Endothelial cell (in vitro differentiated cells): ENCODE measurements at regions not wholly inside any gene's neighbourhood (a gene's known extent, or its start where the extent isn't known, plus 50 kb on each side); places are given as distances from the start of the nearest gene placed in this dataset.

ENCODE experiments used
- DNase-seq: peaks from one replicate; pipeline ENCODE4 v3.0.0; 2021; ENCODE audit warnings: low spot score
- H3K27ac Mint-ChIP-seq: one replicate; pipeline ENCODE4 v1.8.0; 2021; ENCODE audit warnings: mixed read lengths, inconsistent platforms; ENCODE audit not compliant: unreplicated experiment
- H3K27me3 Mint-ChIP-seq: one replicate; pipeline ENCODE4 v1.8.0; 2021; ENCODE audit warnings: mild to moderate bottlenecking, moderate library complexity, mixed read lengths, inconsistent platforms; ENCODE audit not compliant: unreplicated experiment
- H3K36me3 Mint-ChIP-seq: one replicate; pipeline ENCODE4 v1.8.0; 2021; ENCODE audit warnings: mild to moderate bottlenecking, low read depth, mixed read lengths, inconsistent platforms; ENCODE audit not compliant: unreplicated experiment
- H3K4me1 Mint-ChIP-seq: one replicate; pipeline ENCODE4 v1.8.0; 2021; ENCODE audit warnings: mild to moderate bottlenecking, mixed read lengths, inconsistent platforms; ENCODE audit not compliant: unreplicated experiment
- H3K4me3 Mint-ChIP-seq: one replicate; pipeline ENCODE4 v1.8.0; 2021; ENCODE audit warnings: mild to moderate bottlenecking, mixed read lengths, inconsistent platforms; ENCODE audit not compliant: unreplicated experiment
- H3K9me3 Mint-ChIP-seq: one replicate; pipeline ENCODE4 v1.8.0; 2021; ENCODE audit warnings: mixed read lengths, inconsistent platforms; ENCODE audit not compliant: unreplicated experiment
- TF ChIP-seq, protein P1 (sequence below): fragments of 200-600 bp; sonication (generic); IDR thresholded peaks from one replicate; pipeline ENCODE4 v1.5.0; 2021; ENCODE audit warnings: antibody characterized with exemption; ENCODE audit not compliant: unreplicated experiment

DNA sequence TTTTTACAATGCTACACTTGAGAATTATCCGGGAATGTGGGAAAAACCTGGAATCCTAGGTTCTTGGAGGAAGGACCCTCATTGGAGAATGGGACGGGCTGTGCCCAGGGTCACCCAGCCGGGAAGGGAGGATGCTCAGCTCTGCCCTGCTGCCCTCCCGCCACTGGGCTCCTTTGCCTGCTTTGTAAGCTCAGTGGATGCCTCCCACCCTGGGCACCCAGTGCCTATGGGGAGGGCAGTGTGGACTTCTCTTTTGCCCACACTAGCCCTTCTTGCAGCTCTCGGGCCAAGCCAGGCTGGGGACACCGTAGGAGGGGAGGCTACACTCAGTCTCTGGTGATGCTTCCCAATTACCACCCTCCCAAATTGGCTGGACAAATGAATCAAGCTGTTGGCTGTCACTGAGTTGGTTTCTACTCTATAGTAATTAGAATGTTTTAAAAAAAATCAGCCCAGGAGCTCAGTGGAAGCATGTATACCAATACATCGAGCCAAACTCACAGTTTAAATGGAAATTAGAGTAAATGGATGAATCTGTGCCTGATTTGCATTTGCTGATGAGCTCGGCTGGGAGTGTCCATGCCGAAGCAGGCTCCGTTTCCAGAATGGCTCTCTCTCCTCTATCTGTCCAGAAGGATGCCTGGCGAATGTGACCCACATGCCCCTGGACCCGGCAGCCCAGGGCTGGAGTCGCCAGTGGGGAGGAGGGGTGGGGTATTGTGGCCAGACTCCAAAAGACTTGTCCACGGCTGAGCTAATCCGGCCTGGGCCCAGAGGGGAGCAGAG lies 317.0 kb downstream of the CTTN start:
- Mint-ChIP-seq H3K9me3 (no peaks in the 10 kb centered on the region), H3K27me3 (no peaks in the 10 kb centered on the region), H3K4me1 (peaks cover 24% of the 10 kb centered on the region), H3K36me3 (no peaks in the 10 kb centered on the region), H3K4me3 (no peak overlapping the region), H3K27ac (no peak overlapping the region)
- TF ChIP-seq, protein P1, sequence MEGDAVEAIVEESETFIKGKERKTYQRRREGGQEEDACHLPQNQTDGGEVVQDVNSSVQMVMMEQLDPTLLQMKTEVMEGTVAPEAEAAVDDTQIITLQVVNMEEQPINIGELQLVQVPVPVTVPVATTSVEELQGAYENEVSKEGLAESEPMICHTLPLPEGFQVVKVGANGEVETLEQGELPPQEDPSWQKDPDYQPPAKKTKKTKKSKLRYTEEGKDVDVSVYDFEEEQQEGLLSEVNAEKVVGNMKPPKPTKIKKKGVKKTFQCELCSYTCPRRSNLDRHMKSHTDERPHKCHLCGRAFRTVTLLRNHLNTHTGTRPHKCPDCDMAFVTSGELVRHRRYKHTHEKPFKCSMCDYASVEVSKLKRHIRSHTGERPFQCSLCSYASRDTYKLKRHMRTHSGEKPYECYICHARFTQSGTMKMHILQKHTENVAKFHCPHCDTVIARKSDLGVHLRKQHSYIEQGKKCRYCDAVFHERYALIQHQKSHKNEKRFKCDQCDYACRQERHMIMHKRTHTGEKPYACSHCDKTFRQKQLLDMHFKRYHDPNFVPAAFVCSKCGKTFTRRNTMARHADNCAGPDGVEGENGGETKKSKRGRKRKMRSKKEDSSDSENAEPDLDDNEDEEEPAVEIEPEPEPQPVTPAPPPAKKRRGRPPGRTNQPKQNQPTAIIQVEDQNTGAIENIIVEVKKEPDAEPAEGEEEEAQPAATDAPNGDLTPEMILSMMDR: no peak
- no peak for DNase-seq

DNA sequence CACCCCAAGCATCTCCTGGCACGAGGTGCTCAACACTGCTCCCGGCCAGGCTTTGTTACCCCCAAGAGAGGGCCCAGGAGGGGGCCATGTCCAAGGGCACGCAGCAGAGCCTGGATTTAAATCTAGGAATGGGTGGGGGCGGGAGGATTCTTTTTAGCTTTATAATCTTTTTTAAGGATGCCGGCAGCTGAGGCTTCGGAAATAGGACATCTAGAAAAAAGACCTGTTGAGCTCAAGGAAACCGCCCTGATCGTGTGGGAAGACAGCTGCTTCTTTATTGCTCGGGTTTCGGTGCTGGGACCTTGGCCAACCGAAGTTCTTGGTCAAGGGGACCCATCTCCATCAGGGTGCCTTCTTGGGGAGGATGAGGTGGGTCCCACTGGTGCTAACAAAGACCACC lies 317.9 kb downstream of the CTTN start:
- Mint-ChIP-seq H3K4me3 (no peak overlapping the region), H3K36me3 (no peaks in the 10 kb centered on the region), H3K9me3 (no peaks in the 10 kb centered on the region), H3K27ac (no peak overlapping the region), H3K4me1 (peaks cover 22% of the 10 kb centered on the region), H3K27me3 (no peaks in the 10 kb centered on the region)
- TF ChIP-seq, protein P1: no peak
- no peak for DNase-seq

DNA sequence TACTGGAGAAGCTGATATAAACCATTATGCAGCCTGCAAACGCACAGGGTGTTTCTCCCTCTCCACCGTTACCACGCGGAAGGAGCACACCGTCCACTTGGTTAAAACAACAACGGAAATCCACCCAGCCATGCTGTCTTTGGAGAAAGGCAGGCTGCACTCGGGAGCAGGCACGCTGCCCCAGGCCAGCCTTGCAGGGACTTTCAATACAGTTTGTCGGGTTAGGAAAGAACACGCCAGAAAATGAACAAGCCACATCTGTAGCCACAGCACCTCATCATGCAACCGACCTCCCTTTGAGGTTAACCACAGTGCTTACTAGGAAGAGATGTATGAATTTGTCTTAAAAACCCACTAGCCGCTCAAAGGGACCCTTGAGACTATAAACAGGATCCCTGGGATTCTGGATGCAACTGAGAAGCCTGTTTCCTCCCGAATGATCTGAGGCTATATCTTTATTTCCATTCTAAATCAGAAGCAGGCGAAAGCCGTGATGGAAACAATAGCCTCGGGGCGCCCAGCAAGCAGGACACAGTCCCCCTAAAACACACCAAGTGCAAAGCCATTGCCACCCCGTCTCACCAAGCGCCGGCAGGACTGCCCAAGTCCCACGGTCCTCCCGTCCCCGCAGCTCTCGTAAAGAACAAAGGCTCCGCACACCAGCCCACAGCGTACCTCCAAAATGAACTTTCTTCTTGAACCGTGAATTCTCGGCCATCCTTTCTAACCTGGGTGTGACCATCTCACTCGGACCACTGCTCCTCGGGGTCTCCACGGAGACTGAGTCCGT lies 318.9 kb downstream of the CTTN start:
- Mint-ChIP-seq H3K27me3 (no peaks in the 10 kb centered on the region), H3K27ac (no peak overlapping the region), H3K4me1 (peaks cover 13% of the 10 kb centered on the region), H3K9me3 (no peaks in the 10 kb centered on the region), H3K36me3 (no peaks in the 10 kb centered on the region), H3K4me3 (no peak overlapping the region)
- TF ChIP-seq, protein P1: no peak
- no peak for DNase-seq

- no peak for DNase-seq
- no peaks in the 10 kb centered on the region for H3K27me3 Mint-ChIP-seq
- H3K36me3 Mint-ChIP-seq: no peaks in the 10 kb centered on the region
- H3K9me3 Mint-ChIP-seq: no peaks in the 10 kb centered on the region
- TF ChIP-seq, protein P1: no peak
- no peak overlapping the region for H3K27ac Mint-ChIP-seq
- H3K4me3 Mint-ChIP-seq: no peak overlapping the region
- H3K4me1 Mint-ChIP-seq: peaks cover 7% of the 10 kb centered on the region
These were observed 319.7 kb downstream of the CTTN start for GRCh38 chr11:70717936-70718595.
